ENCODE measurements at regions not wholly inside any gene's neighbourhood (a gene's known extent, or its start where the extent isn't known, plus 50 kb on each side); places are given as distances from the start of the nearest gene placed in this dataset.

GRCh38 chr2:150742094-150742493 is 254.6 kb upstream of the RND3 start:
- TF ChIP-seq, protein P1, sequence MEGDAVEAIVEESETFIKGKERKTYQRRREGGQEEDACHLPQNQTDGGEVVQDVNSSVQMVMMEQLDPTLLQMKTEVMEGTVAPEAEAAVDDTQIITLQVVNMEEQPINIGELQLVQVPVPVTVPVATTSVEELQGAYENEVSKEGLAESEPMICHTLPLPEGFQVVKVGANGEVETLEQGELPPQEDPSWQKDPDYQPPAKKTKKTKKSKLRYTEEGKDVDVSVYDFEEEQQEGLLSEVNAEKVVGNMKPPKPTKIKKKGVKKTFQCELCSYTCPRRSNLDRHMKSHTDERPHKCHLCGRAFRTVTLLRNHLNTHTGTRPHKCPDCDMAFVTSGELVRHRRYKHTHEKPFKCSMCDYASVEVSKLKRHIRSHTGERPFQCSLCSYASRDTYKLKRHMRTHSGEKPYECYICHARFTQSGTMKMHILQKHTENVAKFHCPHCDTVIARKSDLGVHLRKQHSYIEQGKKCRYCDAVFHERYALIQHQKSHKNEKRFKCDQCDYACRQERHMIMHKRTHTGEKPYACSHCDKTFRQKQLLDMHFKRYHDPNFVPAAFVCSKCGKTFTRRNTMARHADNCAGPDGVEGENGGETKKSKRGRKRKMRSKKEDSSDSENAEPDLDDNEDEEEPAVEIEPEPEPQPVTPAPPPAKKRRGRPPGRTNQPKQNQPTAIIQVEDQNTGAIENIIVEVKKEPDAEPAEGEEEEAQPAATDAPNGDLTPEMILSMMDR (IDR thresholded peaks at IDR 0.05): no peak
- no peak for TF ChIP-seq POLR2A (IDR thresholded peaks at IDR 0.05)

Data from esophagus squamous epithelium (tissue), 4 donors.